DMS114 treated with DMSO at 0.1 percent for 48 hours (cell line): ENCODE measurements at regions not wholly inside any gene's neighbourhood (a gene's known extent, or its start where the extent isn't known, plus 50 kb on each side); places are given as distances from the start of the nearest gene placed in this dataset.
"Not testable (repeated sequence)": the region's sequence is repeated elsewhere in the genome, so short reads cannot be mapped to it uniquely, and the experiment has no call there.

ENCODE experiments used
- DNase-seq: peaks from one replicate; lab custom pipeline; 2025; ENCODE audit not compliant: unreplicated experiment; lab: John Stamatoyannopoulos, UW

DNA sequence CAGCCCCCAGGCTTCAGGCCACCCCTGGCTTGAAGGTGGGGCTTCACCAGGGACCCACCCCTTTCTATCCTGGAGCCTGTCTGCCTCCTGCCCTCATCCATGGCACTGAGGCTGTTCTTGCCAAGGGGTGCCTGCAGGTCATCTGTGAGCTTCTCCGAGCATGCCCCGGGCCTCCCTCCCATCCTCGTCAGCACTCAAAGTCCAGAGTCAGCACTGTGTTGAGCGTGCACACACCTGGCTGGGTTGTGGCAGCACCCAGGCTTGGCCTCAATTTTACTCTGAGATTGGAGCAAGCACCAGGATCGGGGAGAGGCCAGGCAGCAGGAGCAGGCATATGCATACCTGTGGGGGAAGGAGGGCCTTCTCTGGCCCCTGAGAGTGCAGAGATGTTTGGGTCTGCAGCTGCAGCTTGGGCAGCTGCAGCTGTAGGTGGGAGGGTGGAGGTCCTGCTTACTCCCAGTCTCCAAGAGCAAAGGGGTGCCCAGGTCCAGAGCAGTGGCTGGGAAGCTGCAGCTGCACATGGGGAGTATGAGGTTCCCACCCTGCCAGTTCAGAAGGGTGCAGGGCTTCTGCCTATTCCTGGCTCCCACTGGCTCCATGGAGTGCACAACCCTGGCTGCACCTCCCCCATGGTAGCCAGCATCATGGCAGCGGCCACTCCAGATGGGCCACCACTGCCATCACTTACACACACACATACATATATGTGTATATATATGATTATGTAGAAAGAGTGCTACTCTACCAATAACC lies 488.7 kb downstream of the JRKL start:
- DNase-seq: no peak

DNA sequence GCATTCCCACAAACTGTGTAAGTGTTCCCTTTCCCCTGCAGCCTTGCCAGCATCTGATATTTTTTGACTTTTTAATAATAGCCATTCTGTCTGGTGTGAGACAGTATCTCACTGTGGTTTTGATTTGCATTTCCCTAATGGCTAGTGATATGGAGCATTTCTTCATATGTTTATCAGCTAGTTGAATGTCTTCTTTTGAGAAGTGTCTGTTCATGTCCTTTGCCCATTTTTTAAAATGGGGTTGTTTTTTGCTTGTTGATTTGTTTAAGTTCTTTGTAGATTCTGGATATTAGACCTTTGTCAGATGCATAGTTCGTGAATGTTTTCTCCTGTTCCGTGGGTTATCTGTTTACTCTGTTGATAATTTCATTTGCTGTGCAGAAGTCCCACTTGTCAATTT lies 492.8 kb downstream of the JRKL start:
- not testable (repeated sequence) for DNase-seq

DNA sequence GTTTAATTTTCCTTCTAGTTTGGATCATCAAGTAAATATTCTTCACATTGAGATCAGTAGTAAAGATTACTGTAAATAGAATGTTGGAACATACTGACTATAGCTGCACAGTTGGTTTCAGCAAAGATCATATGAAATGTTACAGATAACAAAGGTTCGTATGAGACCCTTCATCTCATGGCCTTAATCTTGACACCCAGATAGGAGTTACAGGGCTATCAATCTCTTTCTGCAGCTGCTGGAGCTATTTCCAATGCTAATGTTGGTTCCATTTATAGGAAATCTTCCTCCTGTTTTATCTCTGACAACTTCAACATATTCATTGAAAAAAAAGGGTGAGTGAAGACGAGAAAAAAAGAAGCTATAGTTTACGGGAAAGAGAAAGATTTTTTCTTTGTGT lies 495.6 kb downstream of the JRKL start:
- no peak for DNase-seq

- no peak for DNase-seq
Observed at GRCh38 chr11:96885912-96886311, 496.1 kb downstream of the JRKL start.

DNA sequence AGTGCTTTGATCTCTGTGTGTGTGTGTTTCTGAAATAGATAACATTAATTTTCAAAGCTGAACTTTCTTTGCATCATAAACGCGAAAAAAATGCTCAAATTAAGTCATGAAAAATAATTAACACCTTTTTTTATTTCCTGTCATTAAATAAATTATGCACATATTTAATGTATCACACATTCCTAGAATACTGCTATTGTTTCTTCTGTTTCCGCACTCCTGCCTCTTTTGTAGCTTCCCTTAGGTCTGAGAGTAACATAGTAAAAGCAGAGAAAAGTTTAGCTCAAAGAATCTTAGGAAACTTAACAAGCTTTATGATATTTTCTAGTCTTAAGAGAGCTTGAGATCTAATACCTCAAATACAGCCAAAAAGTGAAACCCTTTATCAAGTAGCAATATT lies 504.2 kb downstream of the JRKL start:
- no peak for DNase-seq

- no peak for DNase-seq
Observed at GRCh38 chr11:96894587-96894986, 504.8 kb downstream of the JRKL start.

DNA sequence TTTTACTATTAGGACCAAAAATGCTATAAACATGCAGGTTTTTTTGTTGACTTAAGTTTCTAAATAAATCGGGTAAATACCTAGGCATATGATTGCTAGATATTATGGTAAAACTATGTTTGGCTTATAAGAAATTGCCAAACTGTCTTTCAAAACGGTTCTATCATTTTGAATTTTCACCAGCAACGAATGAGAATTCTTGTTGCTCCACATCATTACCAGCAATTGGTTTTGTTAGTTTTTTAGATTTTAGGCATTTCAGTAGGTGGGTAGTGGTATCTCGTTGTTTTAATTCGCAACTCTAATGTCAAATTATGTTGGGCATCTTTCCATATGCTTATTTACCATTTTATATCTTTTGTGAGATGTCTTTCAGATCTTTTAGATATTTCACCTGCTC lies 510.2 kb downstream of the JRKL start:
- DNase-seq: no peak

DNA sequence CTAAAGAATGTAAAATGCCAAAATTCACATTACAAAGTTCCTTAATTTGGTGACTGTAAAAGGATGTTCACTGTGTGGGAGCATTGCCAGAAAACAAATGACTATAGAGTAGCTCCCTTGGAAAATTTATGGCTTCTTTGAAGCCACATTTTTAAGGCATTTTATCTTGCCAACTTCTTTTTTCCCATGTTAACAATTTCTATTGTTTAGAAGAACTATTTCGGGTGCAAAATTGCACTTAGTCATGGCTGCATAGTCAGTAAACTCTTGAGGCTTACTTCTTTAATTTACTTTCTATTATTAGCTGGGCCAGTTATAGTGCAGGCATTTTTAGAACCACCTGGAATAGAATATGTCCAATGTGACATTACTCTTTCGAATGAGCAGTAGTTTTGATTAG lies 515.3 kb downstream of the JRKL start:
- no peak for DNase-seq

- DNase-seq: no peak
Observed at GRCh38 chr11:96905663-96906062, 515.9 kb downstream of the JRKL start.

DNA sequence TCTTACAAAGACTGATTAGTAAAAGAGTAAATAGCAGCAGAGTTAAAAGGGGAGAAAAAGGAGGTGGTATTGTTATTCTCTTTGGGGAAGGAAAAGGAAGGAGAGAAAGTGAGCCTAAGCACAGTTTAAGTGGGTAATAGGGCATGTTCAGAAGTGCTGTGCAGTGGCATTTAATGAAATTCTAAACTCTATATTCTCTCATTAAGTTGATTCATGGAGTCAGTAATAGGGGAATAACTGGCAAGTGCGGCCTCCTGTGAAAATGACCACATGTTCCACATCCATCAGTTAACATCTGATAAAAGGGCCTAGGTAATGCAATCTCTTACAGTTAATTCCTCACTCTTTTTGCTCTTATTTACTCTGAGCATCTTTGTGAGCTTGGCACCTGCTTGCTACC lies 516.7 kb downstream of the JRKL start:
- no peak for DNase-seq

GRCh38 chr11:96925862-96926261 lies 536.0 kb downstream of the JRKL start:
- no peak for DNase-seq

- DNase-seq: no peak
Observed at GRCh38 chr11:96940227-96940626, 550.4 kb downstream of the JRKL start.

DNA sequence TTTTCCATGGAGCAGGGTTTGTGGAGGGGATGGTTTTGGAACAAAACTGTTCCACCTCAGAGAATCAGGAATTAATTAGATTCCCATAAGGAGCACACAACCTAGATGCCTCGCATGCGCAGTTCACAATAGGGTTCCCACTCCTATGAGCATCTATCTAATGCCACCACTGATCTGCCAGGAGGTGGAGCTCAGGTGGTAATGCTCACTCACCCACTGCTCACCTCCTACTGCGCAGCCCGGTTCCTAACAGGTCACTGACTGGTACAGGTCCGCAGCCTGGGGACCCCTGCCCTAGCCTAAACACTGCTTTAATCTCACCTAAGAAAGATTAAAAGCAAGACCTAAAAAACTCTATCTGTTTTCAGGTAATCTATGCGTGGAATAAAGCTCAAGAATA lies 553.0 kb downstream of the JRKL start:
- DNase-seq: no peak

- DNase-seq: no peak
Observed at GRCh38 chr11:96943970-96944369, 554.2 kb downstream of the JRKL start.

- no peak for DNase-seq
Observed at GRCh38 chr11:96948066-96948465, 558.3 kb downstream of the JRKL start.

DNA sequence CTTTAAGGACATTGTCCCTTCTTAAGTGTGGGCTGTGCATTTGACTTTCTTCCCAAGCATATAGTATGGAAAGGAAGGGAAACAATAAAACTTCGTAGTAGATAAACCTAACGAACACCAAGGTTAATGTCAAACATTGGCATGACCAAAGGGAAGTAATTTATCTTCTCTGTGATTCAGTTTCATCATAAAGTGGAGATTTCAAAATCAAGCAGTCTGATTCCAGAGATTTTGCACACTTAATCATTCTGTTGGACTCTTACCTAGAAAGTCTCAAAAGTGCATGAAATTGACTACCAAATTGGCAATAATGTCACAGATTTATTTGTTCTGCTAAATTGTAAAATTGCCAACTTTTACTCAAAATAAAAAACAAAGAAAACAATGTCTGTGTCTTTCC lies 559.7 kb downstream of the JRKL start:
- DNase-seq: no peak

DNA sequence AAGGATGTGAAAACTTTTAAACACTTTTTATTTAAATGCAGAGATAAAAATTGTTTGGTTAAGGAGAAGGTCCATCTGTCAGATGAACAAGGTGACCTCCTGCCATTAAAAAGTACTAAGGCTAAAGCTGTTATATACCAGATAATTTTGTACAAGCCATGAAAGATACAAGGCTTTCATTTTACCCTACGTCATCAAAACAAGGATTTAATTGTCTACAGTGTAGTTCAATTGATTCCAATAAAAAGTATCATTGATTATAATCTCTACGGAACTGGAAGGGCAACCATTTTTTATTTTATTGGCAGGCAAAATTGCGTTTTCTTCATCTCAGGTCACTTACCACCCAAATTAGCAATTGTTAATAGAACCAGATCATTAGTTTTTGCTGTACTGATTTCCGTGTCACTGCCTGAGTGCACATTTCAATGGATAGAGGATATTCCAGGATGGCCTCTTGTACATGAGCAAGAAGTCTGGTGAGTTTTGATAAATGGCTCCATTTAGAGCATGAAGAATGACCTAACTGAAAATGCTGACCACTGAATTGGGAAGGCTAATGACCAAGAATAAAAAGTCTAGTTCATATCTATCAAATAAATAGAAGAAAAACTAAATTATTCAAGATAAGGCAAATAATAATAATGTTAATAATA lies 564.9 kb downstream of the JRKL start:
- no peak for DNase-seq

- no peak for DNase-seq
Observed at GRCh38 chr11:96960476-96960875, 570.7 kb downstream of the JRKL start.

GRCh38 chr11:96960926-96961325 lies 571.1 kb downstream of the JRKL start:
- no peak for DNase-seq

DNA sequence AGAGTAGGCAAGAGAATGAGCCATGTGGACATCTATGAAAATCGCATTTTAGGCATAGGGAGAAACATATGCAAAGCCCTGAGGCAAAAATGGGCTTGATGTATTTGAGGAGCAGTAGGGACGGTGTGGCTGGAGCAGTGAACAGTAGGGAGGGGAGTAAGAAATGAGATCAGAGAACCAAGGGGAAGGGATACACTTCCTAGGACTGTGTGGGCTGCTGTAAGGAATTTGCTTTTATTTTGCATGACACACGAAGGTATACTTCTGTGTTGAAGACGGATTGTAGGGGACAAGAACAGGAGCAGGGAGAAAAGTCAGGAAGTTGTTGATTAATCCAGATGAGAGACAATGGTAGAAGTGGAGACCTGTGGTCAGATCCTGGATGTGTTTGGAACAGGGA lies 572.1 kb downstream of the JRKL start:
- no peak for DNase-seq

DNA sequence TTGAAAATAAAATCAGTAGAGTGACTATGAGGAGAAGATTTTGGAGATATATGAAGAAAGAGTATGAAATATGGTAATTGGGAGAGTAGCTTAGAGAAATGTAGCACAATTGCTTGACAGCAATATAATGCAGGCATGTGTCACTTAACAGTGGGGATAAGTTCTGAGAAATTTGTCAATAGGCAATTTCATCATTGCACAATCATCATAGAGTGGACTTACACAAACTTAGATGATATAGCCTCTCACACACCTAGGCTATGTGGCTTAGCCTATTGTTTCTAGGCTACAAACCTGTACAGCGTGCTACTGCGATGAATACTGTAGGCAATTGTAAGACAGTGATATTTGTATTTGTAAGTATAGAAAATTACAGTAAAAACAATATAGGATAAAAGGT lies 573.6 kb downstream of the JRKL start:
- DNase-seq: no peak

DNA sequence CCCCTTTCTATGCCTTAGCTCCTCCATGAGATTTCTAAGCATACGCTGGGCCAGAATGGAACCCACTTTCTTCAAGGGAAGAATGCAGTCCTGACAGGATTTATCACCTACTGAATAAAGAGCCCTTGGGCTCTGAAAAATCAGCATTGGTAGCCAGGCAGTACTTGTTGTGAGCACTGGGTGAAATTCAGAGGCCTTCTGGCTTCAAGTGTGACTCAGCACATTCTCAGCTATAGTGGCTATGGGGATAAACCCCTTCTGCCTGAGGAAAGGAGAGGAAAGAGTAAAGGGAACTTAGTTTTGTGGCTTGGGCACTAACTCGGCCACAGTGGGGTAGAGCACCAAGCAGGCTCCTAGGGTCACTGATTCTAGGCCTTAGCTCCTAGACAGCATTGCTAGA lies 574.8 kb downstream of the JRKL start:
- no peak for DNase-seq

GRCh38 chr11:96967616-96968015 lies 577.8 kb downstream of the JRKL start:
- no peak for DNase-seq
